ENCODE measurements at regions not wholly inside any gene's neighbourhood (a gene's known extent, or its start where the extent isn't known, plus 50 kb on each side); places are given as distances from the start of the nearest gene placed in this dataset.

- Histone ChIP-seq H3K4me1 (ENCODE audit: insufficient read depth) (no peaks in the 10 kb centered on the region), H3K36me3 (ENCODE audit: insufficient read depth) (no peaks in the 10 kb centered on the region), H2AFZ (no peak overlapping the region), H3K4me2 (no peak overlapping the region), H3K79me2 (replicated peaks; ENCODE audit: insufficient read depth) (no peaks in the 10 kb centered on the region), H3K27ac (ENCODE audit: low read depth) (no peak overlapping the region), H3F3A (replicated peaks; ENCODE audit: low read depth) (no peaks in the 10 kb centered on the region), H3K4me3 (no peak overlapping the region), H4K20me1 (replicated peaks; ENCODE audit: insufficient read depth) (no peaks in the 10 kb centered on the region), H3K9me2 (ENCODE audit: insufficient read depth) (no peaks in the 10 kb centered on the region), H3K27me3 (ENCODE audit: insufficient read depth) (no peaks in the 10 kb centered on the region)
- Mint-ChIP-seq H3K4me1 (no peaks in the 10 kb centered on the region), H3K36me3 (ENCODE audit: low read depth) (0 out of 3 replicates have a peak, but pooled peaks cover 2% of the 10 kb centered on the region), H3K4me3 (no peak overlapping the region), H3K9me3 (peaks cover 9% of the 10 kb centered on the region; the same call in 2 of the 3 replicates), H3K27ac (no peak overlapping the region), H3K27me3 (ENCODE audit: insufficient read depth, low read depth, poor library complexity) (no peaks in the 10 kb centered on the region)
- DNase-seq (ENCODE audit: low spot score) (no peak), ATAC-seq (no peak)
- TF ChIP-seq CTCF (conservative IDR thresholded peaks at IDR 0.05; ENCODE audit: low read depth in 2 of 2) = no peak
- TF ChIP-seq ZNF331 (CRISPR knock-in tag; IDR thresholded peaks at IDR 0.05; ENCODE audit: low read depth) = no peak
- no peak for TF ChIP-seq STAT1 (IDR thresholded peaks at IDR 0.05; ENCODE audit: unreplicated experiment)
- no peak for TF ChIP-seq EZH2phosphoT487 (IDR thresholded peaks at IDR 0.05; ENCODE audit: unreplicated experiment)
- TF ChIP-seq NANOG (IDR thresholded peaks at IDR 0.05; ENCODE audit: borderline replicate concordance) = no peak
- TF ChIP-seq ETS1 (IDR thresholded peaks at IDR 0.05) = no peak
- no peak for TF ChIP-seq EZH2 (IDR thresholded peaks at IDR 0.05; ENCODE audit: low read depth, unreplicated experiment)
- TF ChIP-seq CREB1 (CRISPR knock-in tag; IDR thresholded peaks at IDR 0.05; ENCODE audit: low read depth) = no peak
- no peak for TF ChIP-seq REST (IDR thresholded peaks at IDR 0.05; ENCODE audit: unreplicated experiment)
- no peak for TF ChIP-seq POLR2AphosphoS5 (IDR thresholded peaks at IDR 0.05; ENCODE audit: low read depth)
- no peak for TF ChIP-seq JUNB (IDR thresholded peaks at IDR 0.05; ENCODE audit: unreplicated experiment)
- no peak for TF ChIP-seq ZNF114 (CRISPR knock-in tag; IDR thresholded peaks at IDR 0.05)
- no peak for TF ChIP-seq ZNF462 (CRISPR knock-in tag; IDR thresholded peaks at IDR 0.05)
Observed at GRCh38 chrX:19283597-19284339, 60.0 kb upstream of the PDHA1 start.

Data from GM23338 (cell line).